HepG2 (cell line): ENCODE measurements at regions not wholly inside any gene's neighbourhood (a gene's known extent, or its start where the extent isn't known, plus 50 kb on each side); places are given as distances from the start of the nearest gene placed in this dataset.
"Not testable (repeated sequence)": the region's sequence is repeated elsewhere in the genome, so short reads cannot be mapped to it uniquely, and the experiment has no call there.

ENCODE experiments used
- CBX2 ChIP-seq, 2 experiments: fragments of 200-600 bp in 1 of 2; sonication (generic); formaldehyde crosslinking in 1 of 2; IDR thresholded peaks; 2 replicates each; pipeline versions ENCODE4 v1.7.0 to v1.8.1; 2018 to 2022; ENCODE audit warnings: low read depth in 2 of 2, low read length in 1 of 2, mild to moderate bottlenecking in 1 of 2, missing genetic modification reagents in 1 of 2
- ELF1 ChIP-seq: sonication (generic); formaldehyde crosslinking; IDR thresholded peaks from 2 replicates; pipeline ENCODE4 v1.4.0; 2020; ENCODE audit warnings: missing genetic modification reagents
- EP300 ChIP-seq, 3 experiments: sonication (generic) in 1 of 3; formaldehyde crosslinking in 1 of 3; IDR thresholded peaks; 2 replicates each; pipeline versions ENCODE4 v1.5.1 to v1.6.1; 2011 to 2020; ENCODE audit warnings: low read depth in 2 of 3, low read length in 2 of 3, borderline replicate concordance in 1 of 3, improper control_type of control experiment in 1 of 3, mild to moderate bottlenecking in 1 of 3, missing genetic modification reagents in 1 of 3, moderate library complexity in 1 of 3
- IRF2 ChIP-seq: IDR thresholded peaks from 2 replicates; pipeline ENCODE4 v1.6.1; 2018; ENCODE audit warnings: missing genetic modification reagents, missing compliant biosample characterization
- KLF16 ChIP-seq, 2 experiments: sonication (generic) in 1 of 2; formaldehyde crosslinking in 1 of 2; IDR thresholded peaks; 2 replicates each; pipeline versions ENCODE4 v1.6.1 to v1.8.0; 2016 to 2023; ENCODE audit warnings: missing genetic modification reagents in 2 of 2, missing compliant biosample characterization in 1 of 2
- KLF9 ChIP-seq: IDR thresholded peaks from 2 replicates; pipeline ENCODE4 v1.6.1; 2016; ENCODE audit warnings: low read depth
- NFYB ChIP-seq: sonication (generic); formaldehyde crosslinking; IDR thresholded peaks from 2 replicates; pipeline ENCODE4 v1.4.0; 2020; ENCODE audit warnings: missing genetic modification reagents
- POLR2A ChIP-seq, 2 experiments: IDR thresholded peaks; 2 replicates each; pipeline ENCODE4 v1.6.1; 2011; ENCODE audit warnings: low read depth in 2 of 2, low read length in 2 of 2, mild to moderate bottlenecking in 1 of 2, moderate library complexity in 1 of 2; ENCODE audit not compliant: insufficient read depth in 1 of 2
- POLR2AphosphoS5 ChIP-seq: IDR thresholded peaks from 2 replicates; pipeline ENCODE4 v1.6.1; 2012; ENCODE audit warnings: low read depth, low read length
- ZNF253 ChIP-seq: sonication (generic); formaldehyde crosslinking; IDR thresholded peaks from 2 replicates; pipeline ENCODE4 v1.8.0; 2022; ENCODE audit warnings: mild to moderate bottlenecking, missing genetic modification reagents, borderline replicate concordance
- ZNF589 ChIP-seq: sonication (generic); formaldehyde crosslinking; conservative IDR thresholded peaks from 2 replicates; pipeline ENCODE4 v1.8.0; 2022; ENCODE audit warnings: mild to moderate bottlenecking, moderate library complexity, missing genetic modification reagents
- TF ChIP-seq, protein P1 (sequence below): IDR thresholded peaks from 2 replicates; pipeline ENCODE4 v1.6.1; 2016; ENCODE audit warnings: low read depth, missing genetic modification reagents, missing compliant biosample characterization

DNA sequence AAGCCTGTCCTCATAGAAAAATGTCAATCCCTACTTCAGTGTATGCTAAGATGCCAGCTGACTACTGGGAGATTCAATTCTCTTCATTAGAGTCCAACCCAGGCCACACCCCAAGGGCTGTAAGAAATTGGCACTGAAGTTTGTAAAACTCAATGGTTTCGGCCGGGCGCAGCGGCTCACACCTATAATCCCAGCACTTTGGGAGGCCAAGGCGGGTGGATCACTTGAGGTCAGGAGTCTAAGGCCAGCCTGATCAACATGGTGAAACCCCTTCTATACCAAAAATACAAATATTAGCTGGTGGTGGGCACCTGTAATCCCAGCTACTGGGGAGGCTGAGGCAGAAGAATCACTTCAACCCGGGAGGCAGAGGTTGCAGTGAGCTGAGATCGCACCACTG lies 169.2 kb downstream of the OR4M2 start:
- TF ChIP-seq POLR2AphosphoS5; ELF1; CBX2 (IDR thresholded peaks at IDR 0.05; ENCODE audit: low read depth, low read length); CBX2 (CRISPR knock-in tag; IDR thresholded peaks at IDR 0.05; ENCODE audit: low read depth); NFYB (CRISPR knock-in tag); KLF9 (CRISPR knock-in tag); ZNF253 (CRISPR knock-in tag); IRF2 (CRISPR knock-in tag); KLF16 (CRISPR knock-in tag; IDR thresholded peaks at IDR 0.05); ZNF589 (CRISPR knock-in tag); EP300 (IDR thresholded peaks at IDR 0.05; ENCODE audit: low read depth in 2 of 2, low read length in 2 of 2); EP300 (CRISPR knock-in tag; IDR thresholded peaks at IDR 0.05; ENCODE audit: borderline replicate concordance); POLR2A (IDR thresholded peaks at IDR 0.05; ENCODE audit: insufficient read depth in 1 of 2, low read depth in 2 of 2, low read length in 2 of 2): not testable (repeated sequence)
- TF ChIP-seq, protein P1, sequence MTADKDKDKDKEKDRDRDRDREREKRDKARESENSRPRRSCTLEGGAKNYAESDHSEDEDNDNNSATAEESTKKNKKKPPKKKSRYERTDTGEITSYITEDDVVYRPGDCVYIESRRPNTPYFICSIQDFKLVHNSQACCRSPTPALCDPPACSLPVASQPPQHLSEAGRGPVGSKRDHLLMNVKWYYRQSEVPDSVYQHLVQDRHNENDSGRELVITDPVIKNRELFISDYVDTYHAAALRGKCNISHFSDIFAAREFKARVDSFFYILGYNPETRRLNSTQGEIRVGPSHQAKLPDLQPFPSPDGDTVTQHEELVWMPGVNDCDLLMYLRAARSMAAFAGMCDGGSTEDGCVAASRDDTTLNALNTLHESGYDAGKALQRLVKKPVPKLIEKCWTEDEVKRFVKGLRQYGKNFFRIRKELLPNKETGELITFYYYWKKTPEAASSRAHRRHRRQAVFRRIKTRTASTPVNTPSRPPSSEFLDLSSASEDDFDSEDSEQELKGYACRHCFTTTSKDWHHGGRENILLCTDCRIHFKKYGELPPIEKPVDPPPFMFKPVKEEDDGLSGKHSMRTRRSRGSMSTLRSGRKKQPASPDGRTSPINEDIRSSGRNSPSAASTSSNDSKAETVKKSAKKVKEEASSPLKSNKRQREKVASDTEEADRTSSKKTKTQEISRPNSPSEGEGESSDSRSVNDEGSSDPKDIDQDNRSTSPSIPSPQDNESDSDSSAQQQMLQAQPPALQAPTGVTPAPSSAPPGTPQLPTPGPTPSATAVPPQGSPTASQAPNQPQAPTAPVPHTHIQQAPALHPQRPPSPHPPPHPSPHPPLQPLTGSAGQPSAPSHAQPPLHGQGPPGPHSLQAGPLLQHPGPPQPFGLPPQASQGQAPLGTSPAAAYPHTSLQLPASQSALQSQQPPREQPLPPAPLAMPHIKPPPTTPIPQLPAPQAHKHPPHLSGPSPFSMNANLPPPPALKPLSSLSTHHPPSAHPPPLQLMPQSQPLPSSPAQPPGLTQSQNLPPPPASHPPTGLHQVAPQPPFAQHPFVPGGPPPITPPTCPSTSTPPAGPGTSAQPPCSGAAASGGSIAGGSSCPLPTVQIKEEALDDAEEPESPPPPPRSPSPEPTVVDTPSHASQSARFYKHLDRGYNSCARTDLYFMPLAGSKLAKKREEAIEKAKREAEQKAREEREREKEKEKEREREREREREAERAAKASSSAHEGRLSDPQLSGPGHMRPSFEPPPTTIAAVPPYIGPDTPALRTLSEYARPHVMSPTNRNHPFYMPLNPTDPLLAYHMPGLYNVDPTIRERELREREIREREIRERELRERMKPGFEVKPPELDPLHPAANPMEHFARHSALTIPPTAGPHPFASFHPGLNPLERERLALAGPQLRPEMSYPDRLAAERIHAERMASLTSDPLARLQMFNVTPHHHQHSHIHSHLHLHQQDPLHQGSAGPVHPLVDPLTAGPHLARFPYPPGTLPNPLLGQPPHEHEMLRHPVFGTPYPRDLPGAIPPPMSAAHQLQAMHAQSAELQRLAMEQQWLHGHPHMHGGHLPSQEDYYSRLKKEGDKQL (CRISPR knock-in tag), result not testable (repeated sequence)
